ENCODE measurements at regions not wholly inside any gene's neighbourhood (a gene's known extent, or its start where the extent isn't known, plus 50 kb on each side); places are given as distances from the start of the nearest gene placed in this dataset.

DNA sequence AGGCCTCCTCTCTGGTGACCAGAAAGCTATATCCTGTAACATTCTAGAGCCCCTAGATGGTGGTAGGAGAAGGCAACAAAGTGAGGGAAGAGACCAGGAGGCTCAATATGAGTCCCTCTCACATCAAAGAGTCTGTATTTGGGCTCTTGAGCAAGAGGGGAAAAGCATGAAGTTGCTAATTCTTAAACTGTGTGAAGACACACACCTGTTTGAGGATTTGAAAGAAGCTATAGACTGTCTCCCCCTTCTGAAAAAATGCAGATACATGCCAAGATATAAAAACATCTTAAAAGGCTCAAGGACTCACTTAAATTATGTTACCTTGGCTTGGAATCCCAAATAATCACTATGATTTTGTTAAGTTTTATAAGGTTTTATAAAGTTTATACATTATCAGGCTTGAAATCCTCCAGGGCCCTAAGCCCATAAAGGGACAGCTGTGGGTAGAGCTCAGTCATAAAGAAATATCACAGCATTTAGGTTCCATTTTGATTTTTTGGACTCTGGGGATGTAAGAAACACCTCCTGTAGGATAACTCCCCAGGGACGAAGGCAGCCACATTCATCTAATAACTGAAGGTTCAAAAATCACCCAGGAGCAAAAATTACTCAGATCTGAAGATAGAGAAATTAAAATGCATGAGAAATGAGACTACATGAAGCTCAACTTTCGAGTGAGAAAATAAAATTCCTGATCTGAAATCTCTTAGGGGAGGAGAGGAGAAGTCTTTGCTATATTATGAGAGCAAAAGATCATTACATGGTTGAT, 136.1 kb upstream of the LGALSL start:
- DNase-seq (ENCODE audit: low spot score) = no peak

DNA sequence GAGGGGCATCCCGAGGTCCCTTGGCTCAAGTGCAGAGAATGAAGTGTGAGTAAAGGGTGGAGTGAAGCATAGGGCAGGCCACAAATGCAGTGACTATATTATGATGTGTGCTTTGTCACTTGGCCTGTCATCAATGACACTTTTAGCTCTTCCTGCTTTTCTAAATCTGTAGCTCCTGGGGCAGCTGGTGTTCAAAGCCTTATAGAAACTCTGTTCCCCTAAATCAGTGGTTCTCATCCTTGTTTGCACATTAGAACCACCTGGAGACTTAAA, 135.6 kb upstream of the LGALSL start:
- DNase-seq (ENCODE audit: low spot score) = no peak

DNA sequence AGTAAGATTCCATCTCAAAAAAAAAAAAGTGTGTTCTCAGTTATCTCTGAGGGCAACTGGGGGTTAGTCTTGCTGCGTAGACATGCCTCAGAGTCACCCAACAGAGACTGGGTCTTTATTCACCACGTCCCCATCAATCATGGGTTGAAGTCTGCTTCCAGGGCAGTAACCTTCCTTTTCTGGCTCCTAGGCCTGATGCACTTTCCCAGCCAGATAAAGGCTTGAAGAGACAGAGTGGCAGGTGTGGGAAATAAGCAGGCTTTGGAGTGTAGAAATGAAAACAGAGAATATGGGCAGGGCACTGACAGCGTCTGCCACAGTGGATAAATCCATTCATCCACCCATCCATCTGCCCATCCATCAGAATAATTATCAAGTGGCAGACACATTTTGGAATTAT, 134.1 kb upstream of the LGALSL start:
- no peak for DNase-seq (ENCODE audit: low spot score)

DNA sequence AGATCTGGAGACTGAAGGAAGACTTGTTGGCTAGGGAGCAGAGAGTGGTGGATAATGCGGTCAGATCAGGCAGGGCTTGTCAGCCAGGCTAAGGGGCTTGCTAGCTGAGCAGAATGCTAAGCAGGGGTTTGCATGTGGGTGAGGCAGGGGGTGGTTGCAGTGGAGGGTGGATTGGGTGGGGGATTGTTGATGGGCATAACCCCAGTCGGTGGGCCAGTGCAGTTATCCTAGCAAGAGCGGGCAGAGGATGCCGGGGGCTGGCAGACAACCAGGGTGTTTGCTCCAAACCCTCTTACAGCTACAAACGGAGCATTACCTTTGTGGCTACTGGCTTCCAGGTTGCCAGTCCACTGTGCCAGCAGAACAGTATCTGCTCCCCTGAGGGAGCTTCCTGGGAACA, 131.5 kb upstream of the LGALSL start:
- DNase-seq (ENCODE audit: low spot score) = no peak

DNA sequence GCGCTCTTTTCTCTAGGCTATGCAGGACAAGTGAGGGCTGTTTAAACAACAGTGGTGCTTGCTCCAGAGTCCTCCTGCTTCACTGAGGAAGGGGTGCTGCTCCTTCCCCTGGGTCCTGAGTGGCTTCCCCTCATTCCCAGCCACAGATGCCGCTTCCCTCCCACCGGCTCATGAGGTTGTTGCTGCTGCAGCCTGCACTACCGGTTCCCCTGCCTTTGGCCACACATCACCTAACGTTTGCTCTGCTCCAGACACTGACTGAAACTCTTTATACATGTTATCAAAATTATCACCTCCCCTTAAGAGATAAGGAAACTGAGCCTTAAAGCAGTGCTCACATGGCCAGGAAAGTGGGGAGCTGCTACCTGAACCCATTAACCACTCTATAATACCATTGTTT, 130.8 kb upstream of the LGALSL start:
- no peak for DNase-seq (ENCODE audit: low spot score)

DNA sequence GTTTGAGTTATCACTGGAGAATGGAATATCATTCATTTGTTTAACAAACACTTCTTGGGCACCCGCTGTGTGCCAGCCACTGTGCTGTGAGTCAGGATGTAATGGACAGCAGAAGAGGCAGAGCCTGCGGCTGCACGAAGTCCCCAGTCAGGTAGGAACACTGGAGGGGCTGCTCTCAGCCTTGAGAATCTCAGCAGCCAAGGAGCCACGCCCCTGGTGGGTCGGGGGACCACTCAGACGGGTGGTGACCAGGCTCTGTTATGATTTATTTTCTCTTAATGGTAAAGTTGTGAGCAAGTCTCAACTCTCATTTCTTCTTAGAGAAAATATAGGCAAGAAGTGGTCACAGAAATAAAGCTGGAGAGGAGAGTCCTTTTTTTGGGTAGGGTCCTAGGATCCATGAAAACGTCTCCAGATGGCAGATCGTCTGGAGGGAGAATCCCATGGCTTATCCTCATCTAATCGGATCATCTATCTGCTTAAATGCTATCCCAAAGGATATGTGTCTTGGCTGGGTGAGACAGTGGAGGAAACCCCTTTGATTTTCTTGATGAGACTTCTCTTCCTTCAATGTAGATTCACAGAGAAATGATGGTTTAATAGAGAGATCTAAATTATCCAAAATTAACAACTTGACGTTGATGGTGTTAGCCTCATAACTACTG, 129.1 kb upstream of the LGALSL start:
- no peak for DNase-seq (ENCODE audit: low spot score)

DNA sequence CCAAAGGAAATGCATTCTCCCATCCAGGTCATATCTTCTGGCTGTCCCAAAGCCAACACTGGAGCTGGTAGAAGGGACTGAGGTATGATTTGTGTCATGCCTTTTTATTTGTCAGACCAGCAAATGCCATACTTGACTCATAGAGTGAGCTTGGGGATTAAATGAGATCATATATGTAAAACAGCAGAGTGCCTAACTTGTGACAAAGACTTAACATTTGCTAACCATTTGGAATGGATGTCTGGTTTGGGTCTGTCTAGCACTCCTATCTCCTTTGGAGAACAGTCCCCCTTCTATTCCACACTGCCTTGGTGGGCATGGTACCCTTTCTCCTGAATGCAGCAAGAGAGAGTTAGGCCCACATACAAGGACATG, 128.5 kb upstream of the LGALSL start:
- DNase-seq (ENCODE audit: low spot score) = no peak

DNA sequence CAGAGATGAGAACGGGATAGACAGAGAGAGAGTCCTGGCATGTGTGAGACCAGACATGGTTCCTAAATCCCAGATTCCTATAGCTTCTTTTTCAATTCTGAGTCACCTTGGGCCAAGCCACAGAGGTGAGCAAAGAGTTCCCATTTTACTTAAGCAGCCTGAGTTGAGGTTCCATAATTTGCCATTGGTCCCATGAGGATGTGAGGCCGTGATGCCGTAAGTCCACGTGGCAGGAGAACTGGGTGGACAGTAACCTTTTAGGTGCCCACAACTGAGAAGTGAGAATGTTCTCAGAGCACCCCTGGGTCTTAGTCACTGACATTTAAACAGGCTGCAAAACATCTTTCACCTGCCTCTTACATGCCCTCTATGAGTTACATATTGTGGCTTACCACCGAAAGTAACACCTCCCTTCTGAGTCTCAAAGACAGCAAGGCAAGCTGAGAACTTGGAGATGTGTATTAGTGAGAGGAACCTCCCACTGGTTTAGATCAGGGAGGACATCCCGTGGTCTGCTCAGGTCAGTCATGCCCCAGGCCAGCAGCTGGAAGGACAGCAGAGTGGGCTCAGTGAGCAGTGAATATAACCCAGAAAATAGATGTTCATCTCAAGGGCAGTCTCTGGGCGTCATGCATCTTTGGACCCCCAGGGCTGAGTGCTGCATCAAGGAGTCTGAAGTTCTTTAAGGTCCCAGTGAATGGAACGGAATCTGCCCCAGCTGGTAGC, 127.9 kb upstream of the LGALSL start:
- DNase-seq (ENCODE audit: low spot score) = peak; percentile 22

DNA sequence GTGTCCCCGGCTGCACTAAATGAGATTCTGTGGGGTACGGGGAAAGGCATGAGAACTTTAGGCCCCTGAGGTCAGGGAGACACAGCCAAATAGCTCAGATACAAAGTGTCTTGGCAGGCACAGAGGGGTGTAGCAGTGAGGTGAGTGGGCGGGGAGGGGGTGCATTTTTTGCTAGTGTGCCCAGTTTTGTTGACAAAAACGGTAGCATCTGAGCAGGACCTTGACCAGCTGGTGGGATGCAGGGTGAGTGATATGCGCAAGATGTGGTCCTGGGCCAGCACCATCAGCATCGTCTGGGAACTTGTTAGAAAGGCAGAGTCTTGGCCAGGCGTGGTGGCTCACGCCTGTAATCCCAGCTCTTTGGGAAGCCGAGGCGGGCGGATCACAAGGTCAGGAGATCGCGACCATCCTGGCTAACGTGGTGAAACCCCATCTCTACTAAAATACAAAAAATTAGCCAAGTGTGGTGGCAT, 127.3 kb upstream of the LGALSL start:
- no peak for DNase-seq (ENCODE audit: low spot score)

DNA sequence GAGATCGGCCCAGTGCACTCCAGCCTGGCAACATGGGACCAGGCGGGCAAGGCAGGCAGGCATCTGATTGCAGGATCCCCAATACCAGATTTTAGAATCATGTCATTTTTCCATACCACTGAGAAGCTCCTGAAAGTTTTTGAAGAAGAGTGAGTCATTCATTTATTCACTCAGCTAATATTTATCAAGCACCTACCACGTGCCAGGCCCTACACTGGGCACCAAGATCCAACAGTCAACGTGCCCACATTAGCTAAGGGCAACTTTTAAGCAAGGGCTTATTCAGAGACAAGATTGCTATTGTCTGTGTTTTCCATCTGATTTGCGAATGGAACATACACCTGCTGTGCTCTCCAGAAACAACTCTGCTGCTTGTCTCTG, 126.8 kb upstream of the LGALSL start:
- DNase-seq (ENCODE audit: low spot score) = no peak

DNA sequence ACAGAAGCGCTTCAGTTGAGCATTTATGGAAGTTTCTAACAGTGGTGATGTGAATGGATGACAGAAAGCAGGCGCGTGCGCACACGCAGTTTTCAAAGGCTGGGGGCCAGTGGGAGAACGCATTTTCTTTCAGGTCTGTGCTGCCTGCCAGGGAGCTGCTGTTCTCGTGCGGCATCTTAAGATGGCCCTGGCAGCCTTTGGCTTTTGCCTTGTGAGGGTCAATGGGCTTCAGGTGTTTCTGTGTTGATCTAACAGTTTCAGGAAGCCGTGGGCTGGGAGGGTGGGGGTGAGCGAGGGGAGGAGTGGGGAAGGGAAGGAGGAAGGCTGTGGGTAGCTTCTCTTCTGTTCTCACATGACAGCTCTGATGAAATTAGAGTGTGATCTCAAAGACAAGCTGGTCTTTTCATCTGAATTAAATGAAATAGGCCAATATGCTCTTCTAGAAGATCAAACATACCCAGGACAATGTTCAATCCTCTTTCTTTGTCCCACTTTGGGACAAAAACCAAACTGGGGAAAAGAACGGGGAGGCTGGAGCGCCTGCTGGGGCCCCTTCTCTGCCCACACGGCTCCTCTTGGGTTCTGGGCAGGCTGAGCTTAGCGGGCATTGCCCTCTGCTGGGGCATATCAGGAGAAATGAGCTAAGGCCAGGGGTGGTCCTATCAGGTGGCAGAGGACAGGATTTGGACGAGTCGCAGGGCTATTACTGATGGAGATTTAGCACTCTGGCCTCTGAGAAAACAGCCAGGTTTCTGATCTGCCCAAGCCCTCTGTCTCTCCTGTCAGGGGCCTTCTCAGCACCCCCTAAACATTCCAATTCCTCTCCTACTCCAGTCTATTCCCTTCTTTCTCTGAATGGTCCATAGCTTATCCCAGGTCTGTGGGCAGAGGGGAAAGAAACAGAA, 126.2 kb upstream of the LGALSL start:
- peak; percentile 53 for DNase-seq (ENCODE audit: low spot score)

DNA sequence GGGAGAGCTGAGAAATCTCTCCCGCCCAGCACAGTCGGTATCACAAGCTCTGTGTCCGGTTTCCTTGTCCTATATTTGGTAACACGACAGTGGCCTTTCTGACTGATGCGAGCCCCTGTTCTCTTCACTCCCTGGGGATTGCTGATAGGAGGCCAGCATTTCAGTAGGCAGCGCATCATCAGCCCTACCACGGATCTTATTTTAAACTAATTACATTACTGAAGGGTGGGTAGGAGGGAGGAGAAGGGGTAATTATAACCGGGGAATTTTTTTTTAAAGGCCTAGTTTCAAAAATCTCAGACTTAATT, 125.6 kb upstream of the LGALSL start:
- peak; percentile 17 for DNase-seq (ENCODE audit: low spot score)

DNA sequence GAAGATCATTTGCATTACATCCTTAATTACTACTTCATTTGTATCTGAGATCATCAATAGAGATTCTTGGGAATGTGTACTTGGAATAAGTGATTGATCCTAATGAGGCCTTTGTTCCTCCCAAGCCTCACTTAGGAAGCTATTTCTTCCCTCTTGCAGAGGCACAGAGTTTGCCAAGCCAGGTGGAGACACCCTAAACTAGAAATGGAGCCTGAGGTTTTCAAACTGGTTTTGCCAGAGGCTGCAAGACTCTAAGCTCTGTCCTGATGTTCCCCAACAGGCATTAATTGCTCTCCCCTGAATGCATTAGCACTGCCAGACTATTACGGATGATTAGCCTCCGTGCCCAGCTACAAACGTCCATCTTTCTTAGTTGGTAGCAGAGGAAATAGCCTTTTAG, 125.2 kb upstream of the LGALSL start:
- no peak for DNase-seq (ENCODE audit: low spot score)

DNA sequence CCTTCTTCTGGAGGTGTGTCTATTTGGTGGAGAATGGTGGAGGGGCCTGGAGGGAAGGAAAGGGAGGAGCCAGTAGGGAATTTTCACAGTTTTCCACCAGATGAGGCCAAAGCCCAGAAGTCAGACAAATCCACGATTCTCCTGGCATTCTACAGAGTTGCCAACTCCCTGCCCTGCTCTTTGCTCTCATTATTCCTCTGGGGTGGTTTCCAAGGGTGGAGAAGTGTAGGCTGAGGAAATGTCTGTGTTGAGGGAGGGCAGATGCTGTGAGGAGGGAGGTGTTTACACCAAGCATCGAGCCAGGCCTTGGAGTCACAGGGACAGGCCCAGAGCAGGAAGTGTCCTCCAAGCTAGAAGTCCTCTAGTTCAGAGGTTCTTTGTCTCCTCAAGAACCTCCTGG, 124.1 kb upstream of the LGALSL start:
- no peak for DNase-seq (ENCODE audit: low spot score)

DNA sequence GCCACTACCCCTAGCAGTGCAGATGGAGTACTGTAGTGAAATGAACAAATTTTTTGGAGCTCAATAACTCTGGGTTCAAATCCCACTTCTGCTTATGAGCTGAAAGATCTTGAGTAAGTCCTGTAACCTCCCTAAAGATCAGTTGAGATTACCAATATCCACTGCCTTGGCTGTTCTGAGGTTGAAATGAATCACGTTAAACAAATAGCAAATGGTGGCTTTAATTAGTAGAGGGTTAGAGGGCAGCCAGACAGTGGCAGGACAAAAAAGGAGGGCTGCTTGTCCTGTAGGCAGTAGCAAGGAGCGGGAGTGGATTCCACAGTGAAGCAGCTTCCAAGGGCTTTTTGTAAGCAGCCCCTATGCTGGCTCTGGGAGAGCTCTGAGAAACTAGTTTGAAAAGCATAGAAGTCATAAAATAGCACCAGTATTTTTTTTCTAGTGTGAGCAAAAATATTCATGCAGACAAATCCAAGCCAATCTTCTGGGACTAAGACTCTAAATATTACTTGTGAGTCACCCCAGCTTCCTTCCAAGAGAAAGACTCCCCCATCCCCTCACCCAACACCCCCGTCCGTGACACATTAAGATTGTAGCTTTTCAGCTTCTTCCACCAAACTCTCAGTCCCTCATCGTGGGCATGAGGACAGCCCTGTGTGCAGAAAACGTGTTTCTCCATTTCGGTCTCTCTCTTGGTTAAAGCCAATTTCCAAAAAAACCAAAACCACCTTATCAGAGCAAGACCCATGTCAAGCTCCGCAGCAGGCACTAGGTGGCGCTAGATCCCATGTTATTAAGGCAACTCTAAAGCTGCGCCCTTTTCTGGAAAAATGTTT, 123.5 kb upstream of the LGALSL start:
- DNase-seq (ENCODE audit: low spot score) = peak; percentile 62

DNA sequence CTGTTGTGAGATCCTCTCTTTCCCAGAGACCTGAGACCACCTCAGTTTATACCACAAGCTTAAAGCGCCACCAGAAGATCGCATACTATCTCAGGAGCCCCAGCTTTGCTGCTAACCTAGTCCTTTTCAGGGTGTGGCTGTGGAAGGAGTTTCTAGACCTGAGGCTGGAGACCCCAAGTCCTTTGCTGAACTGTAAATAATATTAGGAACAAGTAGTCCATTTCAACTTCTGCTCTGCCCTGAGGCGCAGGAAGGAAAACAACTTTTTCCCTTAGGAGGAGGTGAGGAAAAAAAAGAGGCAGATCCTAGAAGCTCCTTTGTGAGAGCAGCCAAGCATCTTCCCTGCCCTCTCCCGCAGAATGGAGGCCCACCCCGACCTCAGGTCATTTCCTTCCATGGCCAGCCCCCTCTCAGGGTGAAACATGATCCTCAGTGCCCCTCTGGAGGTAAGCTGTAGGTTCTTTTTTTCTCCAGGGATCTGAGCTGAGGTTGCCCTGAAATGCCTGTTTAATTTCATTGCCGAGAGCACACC, 122.8 kb upstream of the LGALSL start:
- no peak for DNase-seq (ENCODE audit: low spot score)

DNA sequence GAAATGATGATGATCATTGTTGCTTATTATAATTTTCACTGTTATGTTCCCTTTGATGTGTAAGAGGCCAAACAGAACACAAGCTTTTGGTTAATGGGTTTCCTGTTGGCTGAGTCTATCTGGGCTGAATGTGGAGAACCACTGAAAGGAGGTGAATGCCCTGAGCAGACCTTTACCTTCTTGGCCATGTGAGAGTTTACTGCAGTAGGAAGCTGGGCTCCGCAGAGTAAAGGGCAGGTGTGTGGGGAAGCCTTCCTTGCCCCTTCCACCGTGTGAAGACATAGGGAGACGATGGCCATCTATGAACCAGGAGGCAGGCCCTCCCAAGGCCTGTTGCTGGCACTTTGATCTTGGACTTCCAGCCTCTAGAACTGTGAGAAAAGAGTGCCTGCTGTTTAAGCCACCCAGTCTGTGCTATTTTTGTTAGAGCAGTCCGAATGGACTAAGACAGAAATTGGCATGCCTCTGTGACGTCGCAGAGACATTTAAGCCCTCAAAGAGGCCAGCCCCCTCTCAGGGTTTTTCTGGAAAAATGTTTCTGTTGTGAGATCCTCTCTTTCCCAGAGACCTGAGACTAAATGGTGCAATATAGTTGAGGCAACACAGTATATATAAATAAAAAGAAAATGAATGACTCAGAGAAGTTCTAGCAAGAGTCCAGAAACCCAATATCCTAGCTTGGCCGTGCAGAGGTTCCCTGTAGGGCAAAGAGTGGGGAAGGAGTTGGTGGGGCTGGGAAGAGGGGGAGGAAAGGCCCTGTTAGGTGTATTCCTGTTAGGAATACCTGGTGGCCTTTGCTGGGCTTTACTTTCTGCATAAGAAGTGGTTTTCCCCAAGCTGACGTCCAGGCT, 121.9 kb upstream of the LGALSL start:
- DNase-seq (ENCODE audit: low spot score) = no peak

DNA sequence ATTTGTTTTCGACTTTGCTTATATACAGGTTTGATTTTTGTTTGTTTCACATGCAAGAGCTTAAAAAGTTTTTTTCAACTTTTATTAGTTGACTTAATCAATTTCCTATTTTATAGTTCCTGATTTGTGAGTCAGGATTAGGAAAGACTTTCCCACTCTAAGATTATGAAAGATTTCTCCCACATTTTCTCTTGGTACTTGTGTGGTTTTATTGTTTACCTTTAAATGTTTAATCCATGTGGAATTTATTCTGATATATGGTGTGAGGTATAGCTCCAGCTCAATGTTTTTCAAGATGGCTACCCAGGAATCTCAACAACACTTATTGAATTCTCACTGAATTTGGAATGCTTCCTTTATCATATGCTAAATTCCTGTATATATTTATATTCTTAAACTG, 117.8 kb upstream of the LGALSL start:
- DNase-seq (ENCODE audit: low spot score) = no peak

DNA sequence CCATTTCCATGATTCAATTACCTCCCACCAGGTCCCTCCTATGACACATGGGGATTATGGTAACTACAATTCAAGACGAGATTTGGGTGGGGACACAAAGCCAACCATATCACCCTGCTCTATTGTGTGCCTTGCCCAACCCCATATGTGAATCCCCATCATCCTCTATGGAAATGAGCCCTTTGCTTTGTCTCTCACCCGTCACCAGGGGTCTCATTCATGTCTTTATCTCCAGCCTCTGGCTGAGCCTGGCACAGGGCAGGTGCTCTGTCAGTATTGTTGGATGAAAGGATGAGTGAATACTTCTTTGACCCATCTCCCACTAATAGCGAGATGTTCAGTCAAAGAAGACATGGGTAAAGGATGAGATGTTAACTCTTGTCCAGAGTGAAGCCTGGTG, 116.6 kb upstream of the LGALSL start:
- DNase-seq (ENCODE audit: low spot score) = no peak

DNA sequence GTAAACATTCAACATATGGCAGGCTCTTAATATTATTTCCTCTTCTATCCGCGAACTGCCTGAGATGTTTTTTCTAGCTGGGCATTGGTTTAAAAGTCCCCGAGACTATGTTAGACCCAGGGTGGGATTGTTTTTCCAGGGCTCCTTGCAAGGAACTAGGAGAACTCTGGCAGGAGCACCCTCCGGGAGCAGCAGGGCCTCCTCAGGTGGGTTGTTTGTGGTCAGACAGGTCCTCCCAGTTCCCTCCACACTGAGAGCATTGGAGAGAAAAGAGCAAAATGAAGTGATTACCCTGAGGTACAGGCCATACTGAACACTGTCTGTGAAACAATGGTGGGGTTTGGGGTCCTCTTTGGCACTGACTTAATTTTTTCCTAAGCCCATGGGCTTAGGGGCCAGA, 115.9 kb upstream of the LGALSL start:
- DNase-seq (ENCODE audit: low spot score) = no peak
